ENCODE measurements at regions not wholly inside any gene's neighbourhood (a gene's known extent, or its start where the extent isn't known, plus 50 kb on each side); places are given as distances from the start of the nearest gene placed in this dataset.
"Not testable (repeated sequence)": the region's sequence is repeated elsewhere in the genome, so short reads cannot be mapped to it uniquely, and the experiment has no call there.

- not testable (repeated sequence) for TF ChIP-seq CTCF, EZH2 (IDR thresholded peaks at IDR 0.05)
Measured at GRCh38 chr9:43130744-43131171, 947.3 kb downstream of the SPATA31A6 start.
